GM10266 (cell line): ENCODE measurements at regions not wholly inside any gene's neighbourhood (a gene's known extent, or its start where the extent isn't known, plus 50 kb on each side); places are given as distances from the start of the nearest gene placed in this dataset.

Experiments used
- DNase-seq: peaks from one replicate; pipeline ENCODE4 v3.0.0; 2012; ENCODE audit errors: extremely low spot score
- TF ChIP-seq, protein P1 (sequence below): IDR thresholded peaks from 2 replicates; pipeline ENCODE4 v1.5.1; 2012; ENCODE audit warnings: mild to moderate bottlenecking, low read depth; ENCODE audit not compliant: control insufficient read depth, insufficient read depth; ENCODE audit errors: missing control alignments

DNA sequence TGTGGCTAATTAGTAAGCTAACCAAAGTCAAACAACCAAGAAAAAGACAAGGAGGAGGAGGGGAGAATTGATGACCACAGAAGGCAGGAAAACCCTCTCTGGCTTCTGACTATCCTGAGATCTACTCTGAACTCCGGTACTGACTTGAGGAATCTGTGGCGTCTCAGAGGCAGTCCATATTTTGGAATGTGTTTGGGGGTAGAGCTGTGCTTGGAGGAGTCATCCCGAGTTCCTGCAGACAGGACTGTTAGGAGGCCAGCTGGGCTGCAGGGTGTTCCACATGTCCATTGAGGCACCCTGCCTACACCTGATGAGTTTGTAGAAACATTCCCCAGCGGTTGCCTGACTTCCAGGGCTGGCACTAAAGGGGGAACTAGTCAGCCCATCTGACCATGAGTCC lies 91.6 kb downstream of the PLCE1 start:
- TF ChIP-seq, protein P1, sequence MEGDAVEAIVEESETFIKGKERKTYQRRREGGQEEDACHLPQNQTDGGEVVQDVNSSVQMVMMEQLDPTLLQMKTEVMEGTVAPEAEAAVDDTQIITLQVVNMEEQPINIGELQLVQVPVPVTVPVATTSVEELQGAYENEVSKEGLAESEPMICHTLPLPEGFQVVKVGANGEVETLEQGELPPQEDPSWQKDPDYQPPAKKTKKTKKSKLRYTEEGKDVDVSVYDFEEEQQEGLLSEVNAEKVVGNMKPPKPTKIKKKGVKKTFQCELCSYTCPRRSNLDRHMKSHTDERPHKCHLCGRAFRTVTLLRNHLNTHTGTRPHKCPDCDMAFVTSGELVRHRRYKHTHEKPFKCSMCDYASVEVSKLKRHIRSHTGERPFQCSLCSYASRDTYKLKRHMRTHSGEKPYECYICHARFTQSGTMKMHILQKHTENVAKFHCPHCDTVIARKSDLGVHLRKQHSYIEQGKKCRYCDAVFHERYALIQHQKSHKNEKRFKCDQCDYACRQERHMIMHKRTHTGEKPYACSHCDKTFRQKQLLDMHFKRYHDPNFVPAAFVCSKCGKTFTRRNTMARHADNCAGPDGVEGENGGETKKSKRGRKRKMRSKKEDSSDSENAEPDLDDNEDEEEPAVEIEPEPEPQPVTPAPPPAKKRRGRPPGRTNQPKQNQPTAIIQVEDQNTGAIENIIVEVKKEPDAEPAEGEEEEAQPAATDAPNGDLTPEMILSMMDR, result no peak
- no peak for DNase-seq

DNA sequence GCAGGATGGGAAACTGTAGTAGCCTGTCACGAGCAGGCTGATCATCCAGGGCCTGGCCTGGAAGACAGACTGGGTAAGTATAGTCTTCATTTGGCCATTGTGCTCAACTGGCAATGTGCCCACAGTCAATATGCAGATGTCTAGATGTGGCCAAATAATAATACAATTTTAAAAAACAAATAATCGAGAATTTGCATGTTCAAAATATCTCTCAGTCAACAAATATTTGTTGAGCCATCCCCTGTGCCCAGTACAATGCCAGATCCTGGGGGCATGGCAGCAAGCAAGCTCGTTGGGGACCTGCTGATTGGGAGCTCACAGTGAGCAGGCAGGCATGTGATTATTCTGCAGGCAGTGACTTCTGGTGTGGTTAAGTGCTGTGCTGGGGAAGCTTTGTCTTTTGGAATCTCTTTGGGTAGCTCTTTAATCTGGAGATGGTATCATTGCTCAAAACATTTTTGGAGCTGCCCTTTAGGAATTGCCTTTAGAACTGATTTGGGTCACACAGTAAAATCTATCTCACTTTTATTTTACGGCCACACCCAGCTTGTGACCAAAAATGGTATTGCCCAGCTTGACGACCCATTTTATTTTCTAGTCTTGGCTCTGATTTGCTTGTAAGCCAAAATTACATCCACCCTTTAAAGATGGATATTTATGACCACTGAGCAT lies 92.2 kb downstream of the PLCE1 start:
- TF ChIP-seq, protein P1, result no peak
- no peak for DNase-seq

DNA sequence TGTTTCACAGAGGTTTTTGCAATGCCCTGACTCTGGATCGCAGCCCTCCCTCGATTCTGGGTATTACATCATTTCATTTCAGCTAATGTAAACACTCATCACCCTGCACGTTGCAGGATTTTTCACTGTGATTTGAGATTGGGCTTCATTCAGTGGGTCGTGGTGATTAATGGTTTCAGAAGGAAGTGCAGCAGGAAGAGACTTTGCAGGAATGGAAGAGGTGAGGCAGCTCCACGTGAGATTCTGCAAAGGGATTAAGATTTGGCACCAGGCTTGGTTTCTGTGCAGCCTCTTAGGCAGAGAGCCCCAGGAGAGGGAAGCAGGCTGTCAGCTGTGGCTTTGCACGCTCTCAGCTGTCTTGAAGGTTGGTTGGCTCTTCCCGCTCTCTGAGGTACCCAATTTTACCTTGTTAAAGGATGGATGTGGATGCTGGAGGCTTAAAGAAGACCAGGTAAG lies 95.2 kb downstream of the PLCE1 start:
- no peak for DNase-seq
- TF ChIP-seq, protein P1, result no peak

DNA sequence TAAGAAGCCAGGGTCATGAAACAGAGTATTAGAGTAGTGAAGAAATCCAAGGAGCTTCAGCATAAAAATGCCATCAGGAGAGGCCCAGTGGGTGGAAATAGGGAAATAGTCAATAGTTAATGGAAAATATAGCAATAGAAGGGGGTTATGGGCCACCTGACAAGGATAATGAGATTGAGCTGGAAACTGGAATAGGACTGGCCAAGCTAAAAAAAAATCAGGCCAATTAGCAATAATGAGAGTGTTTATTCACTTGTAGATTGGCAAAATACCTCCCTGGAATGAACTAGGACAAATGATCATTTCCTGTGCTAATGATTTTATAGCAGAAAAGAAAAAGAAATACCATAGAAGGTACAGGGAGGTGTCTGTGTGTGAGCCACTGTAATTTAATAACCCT lies 97.9 kb downstream of the PLCE1 start:
- TF ChIP-seq, protein P1, result no peak
- DNase-seq, result no peak

DNA sequence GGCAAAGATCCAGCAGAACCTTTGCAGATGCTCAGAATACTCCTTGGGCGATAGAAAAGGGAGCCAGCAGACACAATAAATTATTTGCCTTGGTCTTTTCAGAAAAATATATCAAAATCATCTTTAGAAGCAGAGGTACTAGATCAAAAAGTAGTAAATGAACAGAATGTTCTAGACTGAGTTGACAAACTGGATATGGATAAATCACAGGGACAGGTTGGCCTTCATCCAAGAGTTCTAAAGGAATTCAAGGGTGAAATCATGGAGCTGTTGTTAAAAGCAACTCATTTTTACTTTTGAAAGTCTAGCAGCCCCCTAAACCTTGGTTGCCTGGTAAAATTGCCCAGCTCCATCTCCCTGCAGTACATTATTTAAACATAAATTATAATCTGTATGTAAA lies 99.1 kb downstream of the PLCE1 start:
- TF ChIP-seq, protein P1, result no peak

DNA sequence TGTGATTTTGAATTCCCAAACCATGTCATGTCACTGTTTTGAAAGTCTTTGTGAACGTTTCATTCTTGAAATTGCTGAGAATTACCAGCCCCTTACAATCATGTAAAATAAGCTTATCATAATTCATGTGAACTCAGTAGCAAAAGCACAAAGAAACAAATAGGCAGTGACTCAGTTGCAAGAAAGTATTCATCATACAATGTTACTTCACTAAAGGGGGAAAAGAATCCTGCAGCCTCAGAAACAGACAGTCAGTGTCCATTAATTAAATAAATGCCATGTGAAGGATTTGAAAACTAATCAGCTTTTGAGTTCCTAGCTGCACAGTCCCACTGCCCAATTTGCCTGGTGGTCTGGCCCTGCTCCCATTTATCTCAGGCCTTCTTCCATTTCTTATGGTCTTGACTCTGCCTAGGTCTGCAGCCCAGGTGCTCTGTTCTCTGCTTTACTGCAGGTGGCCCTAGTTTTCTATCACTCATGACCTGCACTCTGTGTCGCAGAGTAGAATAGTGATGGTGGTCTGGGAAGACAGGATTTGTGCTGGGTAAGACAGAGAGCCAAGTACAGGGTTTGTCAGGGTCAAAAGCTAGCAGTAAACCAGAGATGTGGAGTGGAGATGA lies 99.7 kb downstream of the PLCE1 start:
- TF ChIP-seq, protein P1, result no peak
- DNase-seq, result no peak

More for the DNA sequence above, 99.1 kb downstream of the PLCE1 start:
- no peak for DNase-seq

DNA sequence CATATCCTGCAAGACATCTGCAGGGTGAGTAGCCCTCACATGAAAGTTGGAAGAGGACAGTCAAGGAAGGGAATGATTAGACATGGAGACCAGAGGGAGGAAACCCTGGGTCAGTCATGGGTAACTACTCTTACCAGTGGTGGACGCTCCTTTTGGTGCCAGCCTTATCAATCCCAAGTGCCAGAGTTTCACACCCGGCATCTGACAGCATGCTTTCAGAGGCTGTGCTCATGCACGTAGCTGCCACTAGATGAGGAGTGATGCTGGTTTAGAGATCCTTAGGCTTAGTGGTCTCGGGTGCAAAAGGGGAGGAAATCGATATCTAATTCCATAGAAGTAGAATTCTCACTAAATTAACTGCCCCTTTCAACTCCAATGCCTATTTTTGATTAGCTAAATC lies 100.8 kb downstream of the PLCE1 start:
- TF ChIP-seq, protein P1, result no peak
- DNase-seq, result no peak
